H9 (cell line): ENCODE measurements at regions not wholly inside any gene's neighbourhood (a gene's known extent, or its start where the extent isn't known, plus 50 kb on each side); places are given as distances from the start of the nearest gene placed in this dataset.

Source experiments
- DNase-seq: peaks from one replicate; pipeline ENCODE4 v3.0.0-alpha.2; 2017
- H2AFZ ChIP-seq: one replicate; pipeline ENCODE4 v1.6.1; 2013; ENCODE audit warnings: mild to moderate bottlenecking, low read length, control low read depth, moderate library complexity
- H2AK5ac ChIP-seq: 2 replicates; pipeline ENCODE4 v1.6.1; 2013; ENCODE audit warnings: low read length, control low read depth, mixed read lengths; ENCODE audit not compliant: insufficient read length
- H2BK120ac ChIP-seq: one replicate; pipeline ENCODE4 v1.6.1; 2013; ENCODE audit warnings: low read depth, mild to moderate bottlenecking, low read length, control low read depth, inconsistent platforms; ENCODE audit not compliant: poor library complexity, severe bottlenecking
- H2BK12ac ChIP-seq: 2 replicates; pipeline ENCODE4 v1.6.1; 2013; ENCODE audit warnings: low read length, control low read depth, mixed read lengths, low read depth; ENCODE audit not compliant: insufficient read length
- H2BK15ac ChIP-seq: 2 replicates; pipeline ENCODE4 v1.6.1; 2013; ENCODE audit warnings: low read depth, low read length, control low read depth
- H2BK20ac ChIP-seq: one replicate; pipeline ENCODE4 v1.6.1; 2013; ENCODE audit warnings: low read depth, mild to moderate bottlenecking, low read length, control low read depth, inconsistent platforms; ENCODE audit not compliant: poor library complexity, severe bottlenecking
- H2BK5ac ChIP-seq: 2 replicates; pipeline ENCODE4 v1.6.1; 2013; ENCODE audit warnings: low read length, control low read depth, mixed read lengths; ENCODE audit not compliant: insufficient read length
- H3K14ac ChIP-seq: 2 replicates; pipeline ENCODE4 v1.6.1; 2013; ENCODE audit warnings: low read length, control low read depth; ENCODE audit not compliant: insufficient read depth
- H3K18ac ChIP-seq: 2 replicates; pipeline ENCODE4 v1.6.1; 2013; ENCODE audit warnings: low read depth, mild to moderate bottlenecking, mixed read lengths, low read length, control low read depth; ENCODE audit not compliant: insufficient read length
- H3K23ac ChIP-seq: 2 replicates; pipeline ENCODE4 v1.6.1; 2013; ENCODE audit warnings: low read length, control low read depth, mixed read lengths, low read depth; ENCODE audit not compliant: insufficient read length
- H3K23me2 ChIP-seq: 2 replicates; pipeline ENCODE4 v1.6.1; 2013; ENCODE audit warnings: low read depth, mild to moderate bottlenecking, mixed read lengths, low read length, control low read depth; ENCODE audit not compliant: insufficient read length, poor library complexity, severe bottlenecking
- H3K27ac ChIP-seq: 2 replicates; pipeline ENCODE4 v1.5.1; 2013; ENCODE audit warnings: low read length, control low read depth, mixed read lengths, low read depth; ENCODE audit not compliant: insufficient read length
- H3K27me3 ChIP-seq: 2 replicates; pipeline ENCODE4 v1.6.1; 2013; ENCODE audit warnings: low read length, control low read depth, inconsistent platforms; ENCODE audit not compliant: insufficient read depth
- H3K4ac ChIP-seq: 2 replicates; pipeline ENCODE4 v1.6.1; 2013; ENCODE audit warnings: low read depth, mild to moderate bottlenecking, control low read depth, inconsistent platforms, low read length, moderate library complexity
- H3K4me1 ChIP-seq: 2 replicates; pipeline ENCODE4 v1.6.1; 2013; ENCODE audit warnings: low read length, control low read depth, inconsistent platforms; ENCODE audit not compliant: insufficient read depth
- H3K4me2 ChIP-seq: 2 replicates; pipeline ENCODE4 v1.6.1; 2013; ENCODE audit warnings: low read length, control low read depth, mixed read lengths; ENCODE audit not compliant: insufficient read length, insufficient read depth
- H3K56ac ChIP-seq: 2 replicates; pipeline ENCODE4 v1.6.1; 2013; ENCODE audit warnings: low read depth, mild to moderate bottlenecking, mixed read lengths, low read length, control low read depth; ENCODE audit not compliant: insufficient read length
- H3K79me1 ChIP-seq: 2 replicates; pipeline ENCODE4 v1.6.1; 2013; ENCODE audit warnings: low read depth, mild to moderate bottlenecking, moderate library complexity, low read length, control low read depth, inconsistent platforms; ENCODE audit not compliant: insufficient read depth, poor library complexity, severe bottlenecking
- H3K79me2 ChIP-seq: 2 replicates; pipeline ENCODE4 v1.6.1; 2013; ENCODE audit warnings: low read length, control low read depth, inconsistent platforms; ENCODE audit not compliant: insufficient read depth
- H3K9ac ChIP-seq: 2 replicates; pipeline ENCODE4 v1.6.1; 2013; ENCODE audit warnings: low read length, control low read depth, mixed read lengths; ENCODE audit not compliant: insufficient read length; ENCODE audit errors: extremely low read depth
- H3K9me3 ChIP-seq: one replicate; pipeline ENCODE4 v1.6.1; 2013; ENCODE audit warnings: low read depth, low read length, inconsistent platforms; ENCODE audit not compliant: control insufficient read depth
- H3T11ph ChIP-seq: one replicate; pipeline ENCODE4 v1.6.1; 2013; ENCODE audit warnings: mild to moderate bottlenecking, low read length, control low read depth, inconsistent platforms
- H4K20me1 ChIP-seq: one replicate; pipeline ENCODE4 v1.6.1; 2013; ENCODE audit not compliant: control insufficient read depth, insufficient read length, insufficient read depth
- H4K5ac ChIP-seq: 2 replicates; pipeline ENCODE4 v1.6.1; 2013; ENCODE audit warnings: low read depth, mild to moderate bottlenecking, mixed read lengths, low read length, control low read depth; ENCODE audit not compliant: insufficient read length
- H4K8ac ChIP-seq: replicated peaks from 2 replicates; pipeline ENCODE4 v1.6.1; 2013; ENCODE audit warnings: low read length, control low read depth, mixed read lengths, low read depth; ENCODE audit not compliant: insufficient read length
- H4K91ac ChIP-seq: 2 replicates; pipeline ENCODE4 v1.6.1; 2013; ENCODE audit warnings: low read depth, mild to moderate bottlenecking, moderate library complexity, mixed read lengths, low read length, control low read depth; ENCODE audit not compliant: insufficient read length
- H3K27ac Mint-ChIP-seq, 3 experiments: 2 replicates in 2 of 3; 3 replicates in 1 of 3; pipeline ENCODE4 v1.8.0; 2020 to 2021; ENCODE audit warnings: mixed read lengths in 3 of 3, mild to moderate bottlenecking in 1 of 3, moderate library complexity in 1 of 3
- H3K27me3 Mint-ChIP-seq: 2 replicates; pipeline ENCODE4 v1.8.0; 2021; ENCODE audit warnings: low read depth, mild to moderate bottlenecking, moderate library complexity, mixed read lengths
- H3K36me3 Mint-ChIP-seq, 3 experiments: 2 replicates in 2 of 3; 3 replicates in 1 of 3; pipeline ENCODE4 v1.8.0; 2020 to 2021; ENCODE audit warnings: low read depth in 3 of 3, mixed read lengths in 3 of 3; ENCODE audit not compliant: insufficient read depth in 1 of 3
- H3K4me1 Mint-ChIP-seq, 2 experiments: 2 replicates each; pipeline ENCODE4 v1.8.0; 2020; ENCODE audit warnings: mixed read lengths in 2 of 2
- H3K4me3 Mint-ChIP-seq, 2 experiments: 2 replicates in 1 of 2; 3 replicates in 1 of 2; pipeline ENCODE4 v1.8.0; 2020 to 2021; ENCODE audit warnings: mild to moderate bottlenecking in 2 of 2, mixed read lengths in 2 of 2, moderate library complexity in 1 of 2
- H3K9me3 Mint-ChIP-seq, 2 experiments: 2 replicates in 1 of 2; 3 replicates in 1 of 2; pipeline ENCODE4 v1.8.0; 2020; ENCODE audit warnings: mild to moderate bottlenecking in 2 of 2, mixed read lengths in 2 of 2, moderate library complexity in 1 of 2
- CTCF ChIP-seq: fragments of 200-600 bp; sonication (generic); conservative IDR thresholded peaks from 3 replicates; pipeline ENCODE4 v1.8.0; 2021; ENCODE audit warnings: antibody characterized with exemption, mild to moderate bottlenecking

GRCh38 chr13:78105656-78106055 is 187.0 kb upstream of the EDNRB start:
- Histone ChIP-seq H3K18ac (no peak overlapping the region), H3T11ph (no peak overlapping the region), H3K9me3 (no peaks in the 10 kb centered on the region), H3K79me2 (no peaks in the 10 kb centered on the region), H2BK120ac (no peak overlapping the region), H2AFZ (no peak overlapping the region), H4K5ac (no peak overlapping the region), H2BK5ac (no peak overlapping the region), H3K4ac (no peak overlapping the region), H2AK5ac (no peak overlapping the region), H3K4me2 (no peak overlapping the region), H2BK20ac (no peak overlapping the region), H4K8ac (no peak overlapping the region), H3K9ac (no peak overlapping the region), H4K91ac (no peak overlapping the region), H3K27ac (no peak overlapping the region), H3K27me3 (no peaks in the 10 kb centered on the region), H3K56ac (no peak overlapping the region), H3K14ac (no peak overlapping the region), H2BK15ac (no peak overlapping the region), H4K20me1 (no peaks in the 10 kb centered on the region), H3K23ac (no peak overlapping the region), H3K79me1 (no peaks in the 10 kb centered on the region), H2BK12ac (no peak overlapping the region), H3K23me2 (no peaks in the 10 kb centered on the region), H3K4me1 (no peaks in the 10 kb centered on the region)
- H3K27ac Mint-ChIP-seq: no peak overlapping the region
- H3K9me3 Mint-ChIP-seq: peaks cover 0 to 4% of the 10 kb centered on the region in 2 experiments; a peak in 3 of 5 replicates
- no peak for DNase-seq
- TF ChIP-seq CTCF: no peak
- no peaks in the 10 kb centered on the region for H3K27me3 Mint-ChIP-seq
- H3K36me3 Mint-ChIP-seq: no peaks in the 10 kb centered on the region; a peak in 1 of 7 replicates
- no peaks in the 10 kb centered on the region for H3K4me1 Mint-ChIP-seq
- no peak overlapping the region for H3K4me3 Mint-ChIP-seq
